SW 1271 (cell line): ENCODE measurements at regions not wholly inside any gene's neighbourhood (a gene's known extent, or its start where the extent isn't known, plus 50 kb on each side); places are given as distances from the start of the nearest gene placed in this dataset.

Source experiments
- DNase-seq, 2 experiments: peaks; one replicate each; lab custom pipeline; 2025; lab: John Stamatoyannopoulos, UW

DNA sequence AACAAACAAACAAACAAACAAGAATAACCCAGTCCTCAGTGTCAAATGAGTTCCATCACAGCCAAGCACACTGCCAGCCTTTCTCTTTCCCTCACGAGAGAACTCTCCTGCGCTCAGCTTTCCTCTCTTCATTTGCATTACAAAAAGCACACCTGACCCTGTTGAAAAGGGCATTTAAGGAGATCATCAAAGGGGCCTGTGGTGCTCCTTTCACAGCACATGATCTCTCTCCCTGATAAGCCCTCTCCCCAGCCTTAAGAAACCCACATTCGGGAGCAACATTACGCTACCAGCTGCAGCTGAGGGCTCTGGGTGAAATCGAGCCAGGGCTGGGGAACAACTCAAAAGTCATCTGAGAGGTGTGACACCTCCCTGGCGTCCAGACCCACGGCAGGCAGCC is 165.6 kb upstream of the TMCC3 start:
- DNase-seq, result no peak

DNA sequence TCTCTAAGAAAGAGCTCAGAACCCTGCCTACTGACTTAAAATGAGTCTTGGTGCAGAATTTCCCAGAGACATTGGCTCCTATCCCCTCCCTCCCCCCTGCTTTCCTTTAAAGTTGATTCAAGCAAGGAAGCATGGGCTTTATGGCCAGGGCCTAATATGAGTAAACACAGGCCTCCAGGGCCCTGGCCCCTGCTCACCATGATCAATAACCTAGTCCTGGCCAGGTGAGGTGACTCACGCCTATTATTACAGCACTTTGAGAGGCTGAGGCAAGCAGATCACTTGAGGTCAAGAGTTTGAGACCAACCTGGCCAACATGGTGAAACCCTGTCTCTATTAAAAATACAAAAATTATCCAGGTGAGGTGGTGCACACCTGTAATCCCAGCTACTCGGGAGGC is 165.1 kb upstream of the TMCC3 start:
- DNase-seq, result no peak

DNA sequence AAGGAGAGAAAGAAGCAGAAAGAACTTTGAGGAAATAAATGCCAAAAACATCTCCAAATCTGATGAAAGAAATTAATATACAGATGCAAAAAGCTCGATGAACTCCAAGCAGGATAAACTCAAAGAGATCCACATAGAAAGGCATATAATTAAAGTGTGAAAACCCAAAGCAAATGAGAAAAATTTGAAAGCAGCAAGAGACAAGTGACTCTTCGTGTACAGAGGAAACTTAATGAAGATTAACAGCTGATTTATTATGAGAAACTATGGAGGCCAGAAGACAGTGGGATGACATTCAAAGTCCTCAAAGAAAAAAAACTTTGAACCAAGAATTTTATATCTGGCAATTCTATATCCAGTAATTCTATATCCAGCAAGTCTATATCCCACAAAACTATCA is 163.0 kb upstream of the TMCC3 start:
- DNase-seq, result peak in 1 of 2 experiments; percentile 43

DNA sequence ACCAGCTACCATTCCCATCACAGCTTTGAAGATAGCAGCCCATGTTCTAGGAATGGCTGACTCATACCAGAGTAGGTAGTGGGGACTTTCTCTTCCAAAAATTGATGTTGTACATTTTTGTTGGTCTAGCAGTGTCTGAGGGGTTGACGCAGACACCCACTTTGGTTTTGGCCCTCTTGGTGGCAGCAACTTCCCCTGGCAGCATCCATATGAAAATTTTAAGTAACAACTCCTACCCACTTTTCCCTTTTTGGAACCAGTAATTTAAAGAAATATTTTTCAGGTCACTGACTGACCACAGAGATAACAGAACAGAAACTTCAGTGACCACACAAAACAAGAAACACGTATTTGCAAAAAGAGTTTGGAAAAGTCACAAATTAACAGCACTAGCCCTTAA is 162.0 kb upstream of the TMCC3 start:
- DNase-seq, result no peak

DNA sequence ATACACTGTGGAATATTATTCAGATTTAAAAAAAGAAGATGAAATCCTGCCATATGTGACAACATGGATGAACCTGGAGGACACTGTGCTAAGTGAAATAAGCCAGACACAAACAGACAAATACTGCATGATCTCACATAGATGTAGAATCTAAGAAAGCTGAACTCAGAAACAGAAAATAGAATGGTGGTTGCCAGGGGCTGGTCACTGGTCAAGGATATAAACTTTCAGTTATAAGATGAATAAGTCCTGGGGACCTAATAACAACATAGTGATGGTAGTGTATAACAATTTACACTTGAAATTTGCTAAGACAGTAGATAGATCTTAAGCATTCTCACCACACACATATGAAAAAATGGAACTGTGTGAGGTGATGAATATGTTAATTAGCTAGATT is 161.3 kb upstream of the TMCC3 start:
- DNase-seq, result no peak

DNA sequence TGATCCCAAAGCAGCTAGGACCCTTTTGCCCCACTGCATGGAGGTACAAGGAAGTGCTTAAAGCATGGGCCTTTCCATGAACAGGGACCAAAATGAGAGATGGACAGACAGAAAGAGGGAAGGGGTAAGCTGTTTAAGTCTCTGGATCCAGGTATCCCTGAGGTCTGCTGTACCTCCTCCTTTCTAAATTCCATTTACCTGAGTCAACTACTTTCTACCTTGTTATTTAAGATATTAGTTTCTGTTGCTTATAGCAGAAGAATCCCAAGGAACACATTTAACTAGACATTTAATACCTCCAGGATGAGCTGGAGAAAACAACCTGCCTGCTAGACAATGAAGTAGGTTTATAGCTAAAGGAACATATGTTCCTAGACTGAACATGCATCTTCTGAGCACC is 157.6 kb upstream of the TMCC3 start:
- no peak for DNase-seq

DNA sequence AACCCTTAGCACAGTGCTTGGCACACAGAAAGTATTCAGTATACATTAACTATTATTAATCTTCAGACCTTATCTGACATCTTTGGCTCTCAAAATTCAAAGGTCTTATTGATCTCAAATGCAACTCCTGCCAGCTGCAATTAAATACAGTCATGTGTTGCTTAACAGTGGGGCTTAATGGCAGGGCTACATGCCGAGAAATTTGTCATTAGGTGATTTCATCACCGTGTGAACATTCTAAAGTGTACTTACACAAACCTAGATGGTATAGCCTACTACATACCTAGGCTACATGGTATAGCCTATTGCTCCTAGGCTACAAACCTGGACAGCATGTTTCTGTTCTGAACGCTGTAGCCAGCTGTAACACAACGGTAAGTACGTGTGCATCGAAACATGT is 156.3 kb upstream of the TMCC3 start:
- no peak for DNase-seq

DNA sequence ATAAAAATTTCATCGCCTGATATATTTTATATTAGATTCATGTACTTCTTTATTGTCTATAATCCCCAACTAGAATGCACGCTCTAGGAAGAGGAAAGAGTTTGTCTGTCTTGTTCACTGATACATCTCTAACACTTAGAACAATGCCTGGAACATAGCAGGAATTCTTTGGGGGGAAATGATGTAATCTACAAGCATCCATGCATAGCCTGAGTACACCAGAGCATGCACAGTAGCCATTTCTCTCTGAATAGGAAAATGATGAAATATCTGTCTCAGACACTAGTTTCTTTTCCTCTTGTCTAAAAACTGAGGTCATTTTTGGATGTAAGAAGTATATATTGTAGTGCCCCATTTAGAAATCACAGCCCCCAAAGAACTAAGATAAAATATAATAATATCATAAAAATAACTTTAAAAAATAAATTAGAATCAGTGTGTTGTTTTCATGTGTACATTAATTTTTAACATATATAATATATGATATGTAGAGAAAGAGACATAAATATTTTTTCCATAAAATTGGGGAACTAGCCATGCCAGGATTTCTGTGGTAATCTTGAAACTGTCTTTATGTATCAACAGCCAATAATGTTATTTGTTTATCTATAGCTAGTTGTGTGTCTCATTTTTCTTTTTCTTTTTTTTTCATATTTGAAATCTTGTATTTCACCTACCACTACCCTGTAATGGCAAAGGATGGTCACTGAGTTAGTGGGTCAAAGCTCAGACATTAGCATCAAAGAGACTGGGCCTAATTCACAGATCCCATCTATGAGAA is 155.6 kb upstream of the TMCC3 start:
- no peak for DNase-seq

DNA sequence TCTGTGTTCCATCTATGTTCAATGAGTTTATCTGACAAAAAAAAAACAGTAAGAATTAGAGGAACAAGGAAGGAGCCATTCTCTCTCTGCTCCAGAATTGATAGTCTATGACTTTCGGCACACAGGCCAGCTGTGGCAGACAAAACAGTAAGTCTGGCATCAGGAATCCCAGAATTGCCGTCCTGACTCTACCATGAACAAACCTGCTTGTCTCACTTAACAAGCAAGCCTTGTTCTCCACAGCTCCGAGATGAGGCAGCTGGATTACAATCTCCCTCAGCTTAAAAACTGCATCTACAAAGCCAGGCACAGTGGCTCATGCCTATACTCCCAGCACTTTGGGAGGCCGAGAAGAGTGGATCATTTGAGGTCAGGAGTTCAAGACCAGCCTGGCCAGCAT is 153.6 kb upstream of the TMCC3 start:
- no peak for DNase-seq

DNA sequence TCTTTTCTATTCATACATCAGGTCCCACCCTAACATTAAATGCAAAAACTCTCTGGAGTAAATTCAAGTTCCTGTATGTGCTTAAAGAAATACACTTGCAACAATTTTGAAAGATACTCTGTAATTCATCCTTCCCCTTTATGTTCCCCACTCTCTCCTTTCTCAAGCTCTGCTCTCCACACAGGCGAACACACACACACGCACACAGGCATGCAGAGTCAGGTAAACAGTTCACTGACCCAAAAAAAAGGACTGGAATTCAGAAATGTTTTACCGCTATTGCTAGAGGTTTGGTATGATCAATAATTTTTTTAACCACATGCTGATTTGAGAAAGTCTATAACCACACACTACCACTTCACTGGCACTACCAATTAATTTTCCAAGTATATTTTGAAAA is 152.4 kb upstream of the TMCC3 start:
- DNase-seq, result no peak

DNA sequence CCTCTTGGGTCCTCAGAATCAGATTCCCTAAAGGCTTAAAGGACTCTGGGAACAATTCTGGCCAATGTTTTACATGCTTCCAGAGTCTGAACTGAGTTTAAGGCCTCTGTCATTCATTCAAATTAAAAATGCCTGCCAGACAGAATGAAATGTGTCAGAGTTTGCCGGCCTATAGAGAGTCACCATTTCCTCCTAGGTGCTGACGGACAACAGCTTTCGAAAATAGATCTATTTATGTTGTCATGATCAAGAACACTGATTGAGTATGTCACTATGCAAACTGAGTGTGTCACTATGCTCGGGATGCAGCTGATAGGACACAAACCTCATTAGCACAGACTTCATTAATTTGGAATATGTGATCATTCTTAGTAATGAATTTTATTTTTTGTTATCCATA is 151.4 kb upstream of the TMCC3 start:
- DNase-seq, result no peak

DNA sequence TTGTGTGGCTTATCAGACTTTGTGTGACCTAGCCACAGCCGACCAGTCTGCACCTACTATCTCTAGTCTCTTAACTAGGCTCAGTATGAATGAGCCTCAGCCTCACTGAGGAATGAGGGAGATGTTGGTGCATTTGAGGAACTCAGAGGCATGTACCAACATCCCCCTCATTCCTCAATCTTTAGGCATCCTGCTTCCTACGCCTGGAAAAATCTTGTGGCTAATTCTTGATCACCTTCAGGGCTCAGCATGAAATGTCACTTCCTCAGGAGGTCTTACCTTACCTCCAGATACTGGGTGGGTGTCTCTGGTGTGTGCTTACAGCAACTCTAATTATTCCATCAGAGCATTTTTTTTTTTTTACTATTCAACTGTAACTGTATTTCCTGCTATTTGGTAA is 148.8 kb upstream of the TMCC3 start:
- DNase-seq, result no peak

DNA sequence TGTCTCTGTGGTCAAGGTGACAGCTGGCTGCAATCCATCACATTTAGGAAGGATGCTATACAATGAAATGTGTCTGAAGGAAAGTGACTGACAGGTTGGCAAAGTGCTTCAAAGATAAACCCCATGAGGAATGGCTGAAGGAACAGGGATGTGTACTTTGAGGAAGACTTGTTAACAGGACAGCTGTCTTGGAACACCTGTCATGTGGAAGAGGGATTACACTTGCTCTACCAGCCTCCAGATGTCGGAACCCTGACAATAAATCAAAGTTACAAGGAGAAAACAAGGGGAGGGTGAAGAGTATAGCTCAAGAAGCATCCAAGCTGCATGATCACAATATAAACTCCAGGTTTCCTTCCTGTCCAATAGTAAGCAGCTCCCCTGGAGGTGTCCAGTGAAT is 147.8 kb upstream of the TMCC3 start:
- no peak for DNase-seq

DNA sequence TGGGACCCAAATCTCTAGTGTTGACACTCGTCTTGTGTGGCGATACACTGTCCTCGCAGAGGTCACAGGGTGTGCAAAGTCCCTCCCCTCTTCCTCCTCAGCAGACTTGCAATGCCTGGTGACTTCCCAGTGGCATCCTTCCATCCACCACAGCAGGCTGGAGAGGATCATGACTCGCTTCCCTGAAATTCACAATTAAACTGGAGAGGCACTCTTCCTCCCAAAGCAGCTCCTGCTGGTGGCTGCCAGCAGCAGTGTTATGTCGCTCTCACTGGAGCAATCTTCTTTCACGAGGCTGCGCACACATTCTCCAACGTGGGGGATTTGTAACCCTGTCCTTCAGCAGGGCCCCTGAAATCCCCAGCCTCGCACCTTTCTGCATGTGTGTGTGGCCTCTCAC is 145.2 kb upstream of the TMCC3 start:
- DNase-seq, result peak; percentile 26 to 82

DNA sequence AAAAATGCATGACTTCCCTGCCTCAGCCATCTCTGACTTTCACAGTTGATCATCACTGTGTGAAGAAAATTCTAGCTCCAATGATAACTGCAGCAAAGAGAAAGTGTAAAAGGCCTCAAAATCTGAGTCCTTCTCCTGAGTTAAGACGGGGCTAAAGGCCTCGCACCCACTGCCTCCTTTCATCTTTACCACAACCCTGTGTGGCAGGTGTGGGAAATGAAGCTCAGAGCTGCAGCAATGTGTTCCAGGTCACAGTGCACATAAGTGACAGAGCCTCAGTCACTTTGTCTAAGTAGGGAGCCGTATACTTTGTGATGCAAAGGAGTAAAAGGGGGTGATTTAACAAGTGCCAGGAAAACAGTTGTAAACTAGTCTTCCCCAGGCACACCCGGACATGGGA is 144.7 kb upstream of the TMCC3 start:
- no peak for DNase-seq

DNA sequence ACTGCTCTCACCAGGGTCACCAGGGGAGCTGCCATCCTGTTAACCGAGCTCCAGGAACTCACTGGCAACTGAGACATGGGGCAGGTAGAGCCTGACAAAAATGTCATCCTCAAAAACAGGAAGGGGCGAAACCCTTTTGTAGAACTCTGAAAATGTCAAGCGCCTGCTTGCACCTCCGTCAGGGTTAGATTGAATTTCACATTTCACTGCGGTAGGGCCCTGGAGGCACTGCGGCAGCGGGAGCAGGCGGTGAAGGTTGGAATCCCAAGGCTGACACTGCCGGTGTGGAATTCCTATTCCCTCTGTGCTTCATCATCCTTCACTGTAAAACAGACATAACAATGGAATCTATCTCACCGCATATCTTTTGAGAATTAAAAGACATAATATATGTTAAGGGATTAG is 142.8 kb upstream of the TMCC3 start:
- DNase-seq, result no peak

DNA sequence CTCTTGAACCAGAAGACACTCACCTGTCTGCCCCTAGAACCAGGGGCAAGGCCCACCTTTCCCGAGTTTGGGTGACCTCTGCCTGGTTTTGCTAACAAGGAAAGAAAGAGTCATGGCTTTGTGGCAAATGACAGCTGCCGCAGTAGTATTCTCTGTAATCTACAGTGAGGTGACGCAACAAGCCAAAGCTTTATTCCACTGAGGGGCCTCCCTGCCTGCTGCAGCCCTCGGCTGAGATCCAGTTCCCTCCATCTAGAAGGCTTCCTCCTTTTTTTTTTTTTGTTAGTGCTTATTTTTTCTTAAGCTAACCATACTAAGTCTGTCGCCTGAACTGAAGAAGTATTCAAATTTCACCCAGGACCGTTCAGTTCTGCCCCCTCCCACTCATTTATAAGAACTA is 142.3 kb upstream of the TMCC3 start:
- no peak for DNase-seq

DNA sequence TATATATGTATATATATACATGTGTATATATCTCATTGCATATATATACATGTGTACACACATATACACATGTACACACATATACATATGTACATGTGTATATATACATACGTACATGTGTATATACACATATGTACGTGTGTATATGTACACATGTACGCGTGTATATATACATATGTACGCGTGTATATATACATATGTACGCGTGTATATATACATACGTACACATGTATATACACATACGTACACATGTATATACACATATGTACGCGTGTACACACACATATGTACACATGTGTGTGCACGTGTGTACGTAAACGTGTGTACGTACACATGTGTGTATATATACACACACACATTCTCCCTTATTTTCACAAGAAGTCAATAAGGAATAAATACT is 141.6 kb upstream of the TMCC3 start:
- DNase-seq, result no peak

DNA sequence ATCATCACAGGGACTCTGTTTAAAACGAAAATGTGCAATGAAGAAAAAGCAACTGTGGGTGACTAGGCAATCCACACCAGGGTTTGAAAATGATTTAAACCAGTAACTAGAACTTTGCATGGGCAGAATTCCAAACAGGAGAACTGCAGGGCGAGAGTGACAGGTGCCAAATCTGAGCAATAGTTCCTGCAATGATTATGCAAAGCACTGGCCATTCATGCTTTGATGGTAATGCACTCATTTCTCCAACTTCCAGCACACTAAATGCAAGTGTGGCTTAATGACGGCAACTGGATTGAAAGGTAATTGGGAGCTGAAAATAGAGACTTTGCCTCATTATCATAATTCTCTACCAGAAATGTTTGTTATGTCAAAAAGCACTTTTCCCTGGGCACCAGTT is 140.5 kb upstream of the TMCC3 start:
- DNase-seq, result no peak

DNA sequence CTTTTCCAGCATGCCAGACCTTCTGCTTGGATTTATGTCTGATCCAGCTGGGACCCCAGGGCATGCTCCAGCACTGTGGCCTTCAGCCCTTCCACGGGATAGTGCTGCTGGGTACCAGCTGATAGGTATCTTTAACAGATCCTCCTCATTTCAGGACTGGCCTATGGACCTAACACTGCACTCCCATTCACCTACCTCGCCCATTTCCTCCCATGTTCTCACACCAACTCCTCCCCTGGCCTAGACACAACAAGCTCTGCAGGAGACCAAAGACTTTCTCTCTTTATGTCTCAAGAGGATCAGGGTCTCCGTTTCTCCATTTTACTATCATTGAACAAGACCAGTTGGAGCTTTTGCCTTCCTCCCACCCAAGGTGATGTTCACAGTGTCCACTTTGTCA is 140.0 kb upstream of the TMCC3 start:
- DNase-seq, result no peak

DNA sequence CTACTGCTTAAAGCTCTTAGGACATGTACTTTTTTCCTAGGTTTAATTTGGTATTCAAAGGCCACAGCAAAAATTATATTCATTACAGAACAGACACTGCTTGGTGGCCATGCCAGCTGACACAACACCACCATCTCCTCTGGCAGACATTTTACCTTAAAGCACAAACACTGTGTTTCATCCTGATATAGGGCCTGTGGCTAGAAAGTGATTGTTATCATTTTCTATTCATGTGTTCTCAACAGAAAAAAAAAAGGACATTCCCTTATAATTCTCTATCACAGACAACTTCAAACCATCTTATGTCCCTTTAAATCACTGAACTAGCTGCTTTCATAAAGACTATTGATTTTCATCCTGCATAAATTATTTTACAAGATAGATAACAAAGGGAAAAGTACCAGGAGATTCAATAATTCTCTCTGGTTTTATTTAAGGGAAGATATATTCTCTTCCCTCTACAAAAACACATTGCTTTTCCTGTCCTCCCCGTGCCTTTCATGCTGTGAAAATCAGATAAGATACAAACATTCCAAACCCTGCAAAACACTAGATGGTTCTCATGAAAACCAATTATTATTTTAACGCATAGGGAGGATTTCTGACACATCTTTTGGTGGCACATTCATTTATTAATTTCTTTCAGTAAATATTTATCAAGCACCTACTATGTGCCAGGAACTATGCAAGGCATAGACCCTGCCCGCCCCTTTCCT is 139.3 kb upstream of the TMCC3 start:
- no peak for DNase-seq

DNA sequence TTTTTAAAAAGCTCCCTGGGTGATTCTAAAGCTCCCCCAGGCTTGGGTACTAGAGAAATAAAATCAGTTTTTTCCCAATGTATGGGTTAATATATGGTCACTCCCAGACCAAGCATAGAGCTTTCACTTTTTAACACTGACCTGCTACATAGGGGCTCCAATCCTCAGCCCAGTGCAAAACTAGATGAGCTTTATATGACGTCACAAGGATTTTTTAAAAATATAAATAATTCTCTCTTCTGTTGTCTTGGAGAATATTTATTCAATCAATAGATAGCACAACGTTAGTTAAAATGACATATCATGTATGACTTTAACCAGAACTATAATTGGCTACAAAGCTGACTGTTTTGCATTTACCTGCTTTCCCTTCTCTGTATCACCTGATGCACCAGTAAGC is 137.9 kb upstream of the TMCC3 start:
- DNase-seq, result no peak

DNA sequence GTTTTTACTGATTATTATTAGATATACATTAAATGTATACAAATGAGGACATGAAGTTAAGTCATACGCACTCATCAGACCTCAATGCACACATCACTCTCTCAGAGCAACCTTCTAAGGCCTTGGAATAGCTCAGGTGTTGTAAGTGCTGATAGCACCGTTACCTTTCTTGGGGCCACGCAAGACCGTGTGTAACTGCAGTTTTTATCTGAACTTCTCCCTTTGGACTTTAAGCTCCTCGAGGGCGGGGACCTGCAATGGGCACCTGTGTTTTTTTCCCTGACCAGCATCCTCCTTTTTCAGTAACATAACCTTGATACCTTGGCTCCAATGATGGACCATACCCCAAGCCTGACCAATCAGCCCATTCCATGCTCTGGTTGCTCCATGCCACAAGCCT is 136.5 kb upstream of the TMCC3 start:
- no peak for DNase-seq

DNA sequence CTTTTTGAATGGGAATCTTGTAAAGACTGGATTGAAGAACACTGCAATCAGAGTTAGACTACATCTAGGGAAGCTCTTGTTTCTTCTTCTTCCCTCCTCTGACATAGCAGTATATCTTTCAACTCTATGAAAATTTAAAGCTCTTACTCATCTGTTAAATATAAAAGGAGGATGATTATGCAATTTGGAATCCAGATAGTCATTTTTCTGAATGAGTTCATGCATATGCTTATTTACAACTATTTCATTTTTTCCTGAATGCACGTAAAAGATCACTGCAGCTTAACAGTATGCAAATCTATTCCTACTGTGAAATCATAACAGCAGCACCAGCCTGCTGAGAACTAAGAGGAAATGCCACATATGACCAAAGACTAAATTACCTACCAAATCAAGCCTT is 133.5 kb upstream of the TMCC3 start:
- no peak for DNase-seq
